ENCODE measurements at regions not wholly inside any gene's neighbourhood (a gene's known extent, or its start where the extent isn't known, plus 50 kb on each side); places are given as distances from the start of the nearest gene placed in this dataset.
"Not testable (repeated sequence)": the region's sequence is repeated elsewhere in the genome, so short reads cannot be mapped to it uniquely, and the experiment has no call there.

DNA sequence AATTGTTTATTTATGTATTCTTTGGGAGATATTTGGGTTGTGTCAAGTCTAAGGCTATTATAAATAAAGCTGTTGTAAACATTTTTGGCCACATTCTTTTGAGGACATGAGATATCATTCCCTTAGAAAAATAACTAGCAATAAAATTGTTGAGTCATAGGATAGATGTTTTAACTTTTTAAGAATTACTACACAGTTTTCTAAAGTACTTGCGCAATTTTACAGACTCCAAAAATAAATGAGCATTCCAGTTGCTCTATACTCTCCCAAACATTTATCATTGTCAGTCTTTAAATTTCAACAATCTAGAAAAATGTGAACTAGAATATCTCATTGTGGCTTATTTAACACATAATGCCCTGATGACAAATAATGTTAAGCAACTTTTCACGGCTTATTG lies 189.1 kb upstream of the ADGRL3 start:
- FAIRE-seq (no peak), DNase-seq (no peak)
- no peaks in the 10 kb centered on the region for H3K27me3 ChIP-seq (ENCODE audit: control insufficient read depth in 3 of 3, insufficient read depth in 3 of 3, low read length in 3 of 3)
- H3K36me3 ChIP-seq (ENCODE audit: control insufficient read depth in 3 of 3, insufficient read depth in 2 of 3, low read depth in 1 of 3, low read length in 3 of 3), result no peaks in the 10 kb centered on the region
- no peak overlapping the region for H3K27ac ChIP-seq (ENCODE audit: low read depth in 1 of 3, low read length in 2 of 3)
- no peaks in the 10 kb centered on the region for H3K4me1 ChIP-seq (ENCODE audit: control insufficient read depth in 3 of 3, insufficient read depth in 2 of 3, low read depth in 1 of 3, low read length in 2 of 3)
- H3K4me3 ChIP-seq (ENCODE audit: low read depth in 1 of 3, low read length in 3 of 3), result no peak overlapping the region
- WGBS, 3 donors, result 81 to 93% (median 86%) methylated on average over 2 of the region's 2 CpGs
- H3K9me3 ChIP-seq (ENCODE audit: control insufficient read depth in 2 of 2, insufficient read depth in 1 of 2, low read depth in 1 of 2, low read length in 1 of 2), result peaks cover 0 to 7% of the 10 kb centered on the region in 2 donors

DNA sequence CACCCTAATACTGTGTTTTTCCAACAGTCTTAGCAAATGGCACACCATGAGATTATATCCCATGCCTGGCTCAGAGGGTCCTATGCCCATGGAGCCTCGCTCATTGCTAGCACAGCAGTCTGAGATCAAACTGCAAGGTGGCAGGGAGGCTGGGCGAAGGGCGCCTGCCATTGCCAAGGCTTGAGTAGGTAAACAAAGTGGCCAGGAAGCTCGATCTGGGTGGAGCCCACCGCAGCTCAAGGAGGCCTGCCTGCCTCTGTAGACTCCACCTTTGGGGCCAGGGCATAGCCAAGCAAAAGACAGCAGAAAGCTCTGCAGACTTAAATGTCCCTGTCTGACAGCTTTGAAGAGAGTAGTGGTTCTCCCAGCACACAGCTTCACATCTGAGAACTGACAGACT lies 188.2 kb upstream of the ADGRL3 start:
- not testable (repeated sequence) for DNase-seq; H3K27me3 ChIP-seq (ENCODE audit: control insufficient read depth in 3 of 3, insufficient read depth in 3 of 3, low read length in 3 of 3); FAIRE-seq; H3K27ac ChIP-seq (ENCODE audit: low read depth in 1 of 3, low read length in 2 of 3); H3K9me3 ChIP-seq (ENCODE audit: control insufficient read depth in 2 of 2, insufficient read depth in 1 of 2, low read depth in 1 of 2, low read length in 1 of 2); H3K4me1 ChIP-seq (ENCODE audit: control insufficient read depth in 3 of 3, insufficient read depth in 2 of 3, low read depth in 1 of 3, low read length in 2 of 3); H3K4me3 ChIP-seq (ENCODE audit: low read depth in 1 of 3, low read length in 3 of 3); H3K36me3 ChIP-seq (ENCODE audit: control insufficient read depth in 3 of 3, insufficient read depth in 2 of 3, low read depth in 1 of 3, low read length in 3 of 3)
- 69 to 87% (median 83%) methylated on average over 5 of the region's 5 CpGs for WGBS, 3 donors

DNA sequence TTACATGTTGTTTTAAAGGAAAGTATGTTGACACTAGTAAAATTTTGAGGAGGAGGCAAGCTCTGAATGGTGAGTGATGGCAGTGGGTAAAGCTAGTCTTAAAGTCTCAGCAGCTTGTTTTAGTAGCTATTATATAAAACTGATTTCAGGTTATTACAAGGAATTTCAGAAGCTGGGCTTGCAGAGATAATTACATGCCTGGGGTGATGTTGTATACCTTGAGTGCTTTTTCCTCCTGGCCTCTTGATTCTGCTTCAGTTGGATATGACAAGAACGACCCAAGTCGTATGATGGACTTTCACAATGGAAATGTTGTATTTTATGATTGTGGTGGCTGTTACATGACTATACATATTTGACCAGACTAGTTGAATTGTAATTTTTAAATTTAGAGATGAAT lies 175.5 kb upstream of the ADGRL3 start:
- no peaks in the 10 kb centered on the region for H3K9me3 ChIP-seq (ENCODE audit: control insufficient read depth in 2 of 2, insufficient read depth in 1 of 2, low read depth in 1 of 2, low read length in 1 of 2)
- no peak overlapping the region for H3K4me3 ChIP-seq (ENCODE audit: low read depth in 1 of 3, low read length in 3 of 3)
- H3K36me3 ChIP-seq (ENCODE audit: control insufficient read depth in 3 of 3, insufficient read depth in 2 of 3, low read depth in 1 of 3, low read length in 3 of 3), result no peaks in the 10 kb centered on the region
- FAIRE-seq (no peak), DNase-seq (no peak)
- no peaks in the 10 kb centered on the region for H3K4me1 ChIP-seq (ENCODE audit: control insufficient read depth in 3 of 3, insufficient read depth in 2 of 3, low read depth in 1 of 3, low read length in 2 of 3)
- H3K27ac ChIP-seq (ENCODE audit: low read depth in 1 of 3, low read length in 2 of 3), result no peak overlapping the region
- no peaks in the 10 kb centered on the region for H3K27me3 ChIP-seq (ENCODE audit: control insufficient read depth in 3 of 3, insufficient read depth in 3 of 3, low read length in 3 of 3)
- 86 to 95% (median 89%) methylated on average over 2 of the region's 2 CpGs for WGBS, 3 donors

DNA sequence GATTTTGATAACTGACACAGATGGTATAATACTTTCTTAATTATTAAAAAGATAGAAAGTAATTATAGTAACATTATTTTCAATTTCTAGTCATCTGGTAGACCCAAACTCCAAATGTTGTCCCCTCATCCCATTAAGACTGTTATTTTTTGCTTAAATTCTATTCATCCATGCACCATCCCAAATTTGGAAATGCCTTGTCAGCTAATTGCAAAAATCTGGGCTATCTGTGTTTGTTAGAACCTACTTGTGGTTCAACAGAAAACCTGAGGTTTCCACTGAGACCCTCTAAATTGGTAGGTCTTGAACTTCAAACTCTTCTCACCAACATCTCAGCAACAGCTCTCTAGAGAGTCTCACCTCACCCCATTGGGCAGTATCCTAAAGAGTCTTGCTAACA lies 172.2 kb upstream of the ADGRL3 start:
- no peak for FAIRE-seq
- no peaks in the 10 kb centered on the region for H3K9me3 ChIP-seq (ENCODE audit: control insufficient read depth in 2 of 2, insufficient read depth in 1 of 2, low read depth in 1 of 2, low read length in 1 of 2)
- no peak for DNase-seq
- no peaks in the 10 kb centered on the region for H3K36me3 ChIP-seq (ENCODE audit: control insufficient read depth in 3 of 3, insufficient read depth in 2 of 3, low read depth in 1 of 3, low read length in 3 of 3)
- H3K27me3 ChIP-seq (ENCODE audit: control insufficient read depth in 3 of 3, insufficient read depth in 3 of 3, low read length in 3 of 3), result no peaks in the 10 kb centered on the region
- no peak overlapping the region for H3K27ac ChIP-seq (ENCODE audit: low read depth in 1 of 3, low read length in 2 of 3)
- no peak overlapping the region for H3K4me3 ChIP-seq (ENCODE audit: low read depth in 1 of 3, low read length in 3 of 3)
- no peaks in the 10 kb centered on the region for H3K4me1 ChIP-seq (ENCODE audit: control insufficient read depth in 3 of 3, insufficient read depth in 2 of 3, low read depth in 1 of 3, low read length in 2 of 3)

DNA sequence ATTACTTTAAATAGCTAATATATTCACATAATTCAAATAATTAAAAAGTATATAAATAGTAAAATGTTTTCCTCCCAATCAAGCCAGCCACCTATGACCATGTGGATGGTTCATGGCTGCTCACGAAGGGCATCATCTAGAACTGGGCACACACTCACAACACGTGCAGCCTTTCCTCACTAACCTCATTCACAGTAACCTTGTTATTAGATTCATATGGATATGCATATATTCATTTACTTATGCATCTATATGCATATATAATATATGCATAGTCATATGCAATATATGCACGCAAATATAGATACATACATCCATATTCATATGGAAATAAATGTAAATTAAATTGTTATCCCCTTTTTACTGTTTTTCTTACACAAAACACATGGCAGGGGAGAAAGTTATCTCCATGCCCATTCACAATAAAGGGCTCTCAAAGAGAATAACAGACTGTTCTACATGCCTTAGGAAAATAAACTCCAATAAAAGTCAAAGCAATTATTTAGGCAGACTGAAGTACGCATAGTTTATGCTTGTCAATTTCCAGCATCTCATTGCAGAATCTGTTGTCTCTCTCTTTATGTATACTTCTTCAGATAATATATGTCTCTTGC lies 163.9 kb upstream of the ADGRL3 start:
- Histone ChIP-seq H3K4me3 (ENCODE audit: low read depth in 1 of 3, low read length in 3 of 3) (no peak overlapping the region), H3K27ac (ENCODE audit: low read depth in 1 of 3, low read length in 2 of 3) (no peak overlapping the region), H3K4me1 (ENCODE audit: control insufficient read depth in 3 of 3, insufficient read depth in 2 of 3, low read depth in 1 of 3, low read length in 2 of 3) (no peaks in the 10 kb centered on the region), H3K27me3 (ENCODE audit: control insufficient read depth in 3 of 3, insufficient read depth in 3 of 3, low read length in 3 of 3) (no peaks in the 10 kb centered on the region), H3K36me3 (ENCODE audit: control insufficient read depth in 3 of 3, insufficient read depth in 2 of 3, low read depth in 1 of 3, low read length in 3 of 3) (no peaks in the 10 kb centered on the region), H3K9me3 (ENCODE audit: control insufficient read depth in 2 of 2, insufficient read depth in 1 of 2, low read depth in 1 of 2, low read length in 1 of 2) (no peaks in the 10 kb centered on the region)
- no peak for DNase-seq
- FAIRE-seq, result no peak
- WGBS, 3 donors, result 73 to 84% (median 77%) methylated on average over 4 of the region's 4 CpGs

DNA sequence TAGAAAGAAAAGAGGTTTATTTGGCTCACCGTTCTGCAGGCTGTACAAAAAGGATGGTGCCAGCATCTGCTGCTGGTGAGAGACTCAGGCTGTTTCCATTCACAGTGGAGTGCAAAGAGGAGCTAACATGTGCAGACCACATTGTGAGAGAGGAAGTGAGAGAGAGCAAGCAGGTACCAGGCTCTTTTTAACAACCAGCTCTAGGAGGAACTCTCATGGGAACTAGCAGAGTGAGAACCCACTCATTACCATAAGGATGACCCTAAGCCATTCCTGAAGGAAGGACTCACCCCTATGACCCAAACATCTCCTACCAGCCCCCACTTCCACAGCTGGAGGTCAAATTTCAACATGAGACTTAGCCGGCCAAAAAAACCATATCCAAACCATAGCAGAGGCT lies 158.6 kb upstream of the ADGRL3 start:
- Histone ChIP-seq H3K27me3 (ENCODE audit: control insufficient read depth in 3 of 3, insufficient read depth in 3 of 3, low read length in 3 of 3) (no peaks in the 10 kb centered on the region), H3K36me3 (ENCODE audit: control insufficient read depth in 3 of 3, insufficient read depth in 2 of 3, low read depth in 1 of 3, low read length in 3 of 3) (no peaks in the 10 kb centered on the region), H3K9me3 (ENCODE audit: control insufficient read depth in 2 of 2, insufficient read depth in 1 of 2, low read depth in 1 of 2, low read length in 1 of 2) (no peaks in the 10 kb centered on the region), H3K4me3 (ENCODE audit: low read depth in 1 of 3, low read length in 3 of 3) (no peak overlapping the region), H3K4me1 (ENCODE audit: control insufficient read depth in 3 of 3, insufficient read depth in 2 of 3, low read depth in 1 of 3, low read length in 2 of 3) (no peaks in the 10 kb centered on the region), H3K27ac (ENCODE audit: low read depth in 1 of 3, low read length in 2 of 3) (no peak overlapping the region)
- DNase-seq, result no peak
- WGBS, 3 donors, result 54 to 78% (median 72%) methylated on average over 2 of the region's 2 CpGs
- no peak for FAIRE-seq

DNA sequence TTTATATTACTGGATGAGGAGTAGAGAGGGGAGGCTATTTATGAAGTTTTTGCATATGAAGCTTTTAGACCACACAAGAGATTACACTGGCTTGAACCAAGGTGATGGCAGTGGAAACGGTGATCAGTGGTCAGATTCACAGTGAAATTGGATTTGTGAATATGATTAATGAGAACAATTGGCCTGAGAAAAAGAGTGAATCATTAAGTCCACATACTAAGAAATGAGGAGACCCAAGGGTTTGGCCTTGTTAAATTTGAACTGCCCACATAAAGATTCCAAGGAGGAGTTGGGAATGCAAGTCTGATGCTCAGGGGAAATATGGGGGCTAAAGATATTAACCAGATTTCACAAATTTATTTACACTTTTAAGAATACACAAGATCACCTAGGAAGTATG lies 155.3 kb upstream of the ADGRL3 start:
- 73 to 82% (median 76%) methylated on average over 1 of the region's 1 CpG for WGBS, 3 donors
- DNase-seq, result no peak
- no peaks in the 10 kb centered on the region for H3K27me3 ChIP-seq (ENCODE audit: control insufficient read depth in 3 of 3, insufficient read depth in 3 of 3, low read length in 3 of 3)
- no peak overlapping the region for H3K4me3 ChIP-seq (ENCODE audit: low read depth in 1 of 3, low read length in 3 of 3)
- H3K4me1 ChIP-seq (ENCODE audit: control insufficient read depth in 3 of 3, insufficient read depth in 2 of 3, low read depth in 1 of 3, low read length in 2 of 3), result no peaks in the 10 kb centered on the region
- H3K36me3 ChIP-seq (ENCODE audit: control insufficient read depth in 3 of 3, insufficient read depth in 2 of 3, low read depth in 1 of 3, low read length in 3 of 3), result no peaks in the 10 kb centered on the region
- H3K9me3 ChIP-seq (ENCODE audit: control insufficient read depth in 2 of 2, insufficient read depth in 1 of 2, low read depth in 1 of 2, low read length in 1 of 2), result no peaks in the 10 kb centered on the region
- H3K27ac ChIP-seq (ENCODE audit: low read depth in 1 of 3, low read length in 2 of 3), result no peak overlapping the region
- FAIRE-seq, result no peak

DNA sequence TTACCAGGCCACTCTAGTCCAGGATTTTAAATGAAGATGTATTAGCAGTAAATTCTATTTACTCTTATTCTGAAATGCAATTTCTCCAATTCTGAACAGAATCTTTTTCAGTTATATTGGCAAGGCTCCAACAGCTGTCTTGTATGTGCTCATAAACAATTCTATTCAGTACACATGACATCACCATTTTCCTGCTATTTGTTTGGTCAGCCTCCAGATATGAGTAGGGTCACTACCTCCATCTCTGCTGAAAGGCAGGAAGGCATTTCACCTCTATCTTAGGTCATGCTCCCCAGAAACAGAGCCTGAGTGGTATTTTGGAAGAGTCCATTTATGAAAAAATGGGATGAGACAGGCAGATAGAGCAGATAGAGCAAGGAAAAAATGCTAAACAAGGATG lies 151.1 kb upstream of the ADGRL3 start:
- H3K4me3 ChIP-seq (ENCODE audit: low read depth in 1 of 3, low read length in 3 of 3), result no peak overlapping the region
- H3K36me3 ChIP-seq (ENCODE audit: control insufficient read depth in 3 of 3, insufficient read depth in 2 of 3, low read depth in 1 of 3, low read length in 3 of 3), result no peaks in the 10 kb centered on the region
- FAIRE-seq (no peak), DNase-seq (no peak)
- H3K27me3 ChIP-seq (ENCODE audit: control insufficient read depth in 3 of 3, insufficient read depth in 3 of 3, low read length in 3 of 3), result no peaks in the 10 kb centered on the region
- H3K9me3 ChIP-seq (ENCODE audit: control insufficient read depth in 2 of 2, insufficient read depth in 1 of 2, low read depth in 1 of 2, low read length in 1 of 2), result no peaks in the 10 kb centered on the region
- no peak overlapping the region for H3K27ac ChIP-seq (ENCODE audit: low read depth in 1 of 3, low read length in 2 of 3)
- no peaks in the 10 kb centered on the region for H3K4me1 ChIP-seq (ENCODE audit: control insufficient read depth in 3 of 3, insufficient read depth in 2 of 3, low read depth in 1 of 3, low read length in 2 of 3)

DNA sequence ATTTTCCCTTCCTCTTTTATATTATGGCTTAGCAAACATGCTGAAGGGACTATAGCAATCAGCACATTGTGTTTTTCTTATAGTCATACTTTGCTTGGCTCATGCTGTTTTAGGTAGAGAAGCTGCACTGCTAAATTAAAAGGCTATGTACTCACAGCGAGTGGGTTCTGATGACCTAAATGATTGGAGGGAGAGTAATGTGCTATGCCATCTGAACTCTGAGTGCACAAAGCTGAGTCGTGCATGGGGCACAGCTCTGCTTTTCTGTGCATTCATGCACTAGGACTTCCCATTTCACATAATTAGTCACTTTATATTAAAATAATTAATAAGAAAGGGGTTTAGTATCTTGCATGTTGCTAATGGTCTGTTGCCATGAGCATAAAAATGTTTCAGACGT lies 132.7 kb upstream of the ADGRL3 start:
- FAIRE-seq, result no peak

More for the DNA sequence above, 132.7 kb upstream of the ADGRL3 start:
- Histone ChIP-seq H3K27ac (ENCODE audit: low read depth in 1 of 3, low read length in 2 of 3) (no peak overlapping the region), H3K27me3 (ENCODE audit: control insufficient read depth in 3 of 3, insufficient read depth in 3 of 3, low read length in 3 of 3) (no peaks in the 10 kb centered on the region), H3K4me3 (ENCODE audit: low read depth in 1 of 3, low read length in 3 of 3) (no peak overlapping the region), H3K4me1 (ENCODE audit: control insufficient read depth in 3 of 3, insufficient read depth in 2 of 3, low read depth in 1 of 3, low read length in 2 of 3) (no peaks in the 10 kb centered on the region), H3K9me3 (ENCODE audit: control insufficient read depth in 2 of 2, insufficient read depth in 1 of 2, low read depth in 1 of 2, low read length in 1 of 2) (no peaks in the 10 kb centered on the region), H3K36me3 (ENCODE audit: control insufficient read depth in 3 of 3, insufficient read depth in 2 of 3, low read depth in 1 of 3, low read length in 3 of 3) (no peaks in the 10 kb centered on the region)
- 75 to 82% (median 79%) methylated on average over 3 of the region's 3 CpGs for WGBS, 3 donors
- DNase-seq, result no peak
